ENCODE measurements at regions not wholly inside any gene's neighbourhood (a gene's known extent, or its start where the extent isn't known, plus 50 kb on each side); places are given as distances from the start of the nearest gene placed in this dataset.

- Histone ChIP-seq H3K36me3 (no peaks in the 10 kb centered on the region), H3K9me3 (no peaks in the 10 kb centered on the region), H3K27me3 (replicated peaks; ENCODE audit: insufficient read depth) (no peaks in the 10 kb centered on the region), H3K4me1 (replicated peaks) (no peaks in the 10 kb centered on the region), H3K27ac (no peak overlapping the region), H3K4me3 (no peak overlapping the region)
- DNase-seq (ENCODE audit: low spot score) = no peak
- TF ChIP-seq POLR2A (IDR thresholded peaks at IDR 0.05) (no peak), CTCF (IDR thresholded peaks at IDR 0.05) (no peak), POLR2AphosphoS5 (IDR thresholded peaks at IDR 0.05) (no peak)
- intact Hi-C loops (cut with DNase I) = no loop called here
- WGBS = 81% methylated on average over 2 of the region's 2 CpGs
Observed at GRCh38 chr11:128323381-128323780, 264.0 kb downstream of the ETS1 start.

- Histone ChIP-seq H3K4me3 (no peak overlapping the region), H3K9me3 (no peaks in the 10 kb centered on the region), H3K4me1 (replicated peaks) (no peaks in the 10 kb centered on the region), H3K27ac (no peak overlapping the region), H3K27me3 (replicated peaks; ENCODE audit: insufficient read depth) (no peaks in the 10 kb centered on the region), H3K36me3 (no peaks in the 10 kb centered on the region)
- WGBS = 75% methylated on average over 8 of the region's 8 CpGs
- intact Hi-C loops (cut with DNase I) = no loop called here
- DNase-seq (ENCODE audit: low spot score) = no peak
- TF ChIP-seq POLR2AphosphoS5 (IDR thresholded peaks at IDR 0.05) = no peak
- TF ChIP-seq CTCF (IDR thresholded peaks at IDR 0.05) = no peak
Observed at GRCh38 chr11:128318856-128319474, 268.4 kb downstream of the ETS1 start.

GRCh38 chr11:128316541-128317227 lies 270.7 kb downstream of the ETS1 start:
- intact Hi-C loops (cut with DNase I) = no loop called here
- WGBS = 55% methylated on average over 4 of the region's 4 CpGs
- Histone ChIP-seq H3K36me3 (no peaks in the 10 kb centered on the region), H3K27ac (no peak overlapping the region), H3K4me1 (replicated peaks) (no peaks in the 10 kb centered on the region), H3K27me3 (replicated peaks; ENCODE audit: insufficient read depth) (no peaks in the 10 kb centered on the region), H3K4me3 (no peak overlapping the region), H3K9me3 (no peaks in the 10 kb centered on the region)
- no peak for DNase-seq (ENCODE audit: low spot score)
- TF ChIP-seq POLR2AphosphoS5 (IDR thresholded peaks at IDR 0.05) (no peak), CTCF (IDR thresholded peaks at IDR 0.05) (no peak), POLR2A (IDR thresholded peaks at IDR 0.05) (no peak)

GRCh38 chr11:128315933-128316332 lies 271.4 kb downstream of the ETS1 start:
- no peak overlapping the region for H3K4me3 ChIP-seq
- no peaks in the 10 kb centered on the region for H3K9me3 ChIP-seq
- H3K27me3 ChIP-seq (replicated peaks; ENCODE audit: insufficient read depth) = no peaks in the 10 kb centered on the region
- no peaks in the 10 kb centered on the region for H3K36me3 ChIP-seq
- DNase-seq (ENCODE audit: low spot score) = no peak
- no peak for TF ChIP-seq POLR2A (IDR thresholded peaks at IDR 0.05)
- no peak for TF ChIP-seq POLR2AphosphoS5 (IDR thresholded peaks at IDR 0.05)
- TF ChIP-seq CTCF (IDR thresholded peaks at IDR 0.05) = no peak
- no peak overlapping the region for H3K27ac ChIP-seq
- intact Hi-C loops (cut with DNase I) = no loop called here
- no peaks in the 10 kb centered on the region for H3K4me1 ChIP-seq (replicated peaks)
- 75% methylated on average over 3 of the region's 3 CpGs for WGBS

- no peak for TF ChIP-seq CTCF (IDR thresholded peaks at IDR 0.05)
- no peak for TF ChIP-seq POLR2A (IDR thresholded peaks at IDR 0.05)
- no peak for TF ChIP-seq POLR2AphosphoS5 (IDR thresholded peaks at IDR 0.05)
- no peaks in the 10 kb centered on the region for H3K36me3 ChIP-seq
- no peak for DNase-seq (ENCODE audit: low spot score)
- no peak overlapping the region for H3K4me3 ChIP-seq
- 96% methylated on average over 1 of the region's 1 CpG for WGBS
- H3K9me3 ChIP-seq = no peaks in the 10 kb centered on the region
- H3K27me3 ChIP-seq (replicated peaks; ENCODE audit: insufficient read depth) = no peaks in the 10 kb centered on the region
- intact Hi-C loops (cut with DNase I) = no loop called here
- no peak overlapping the region for H3K27ac ChIP-seq
- no peaks in the 10 kb centered on the region for H3K4me1 ChIP-seq (replicated peaks)
Observed at GRCh38 chr11:128313931-128314330, 273.4 kb downstream of the ETS1 start.

All from prostate gland (tissue), 2 donors.